GM06990 (cell line): ENCODE measurements at regions not wholly inside any gene's neighbourhood (a gene's known extent, or its start where the extent isn't known, plus 50 kb on each side); places are given as distances from the start of the nearest gene placed in this dataset.

Source experiments
- DNase-seq: peaks from one replicate; pipeline ENCODE4 v3.0.0-alpha.2; 2011; ENCODE audit not compliant: insufficient read length; ENCODE audit errors: extremely low read depth
- H3K27me3 ChIP-seq: replicated peaks from 2 replicates; pipeline ENCODE4 v1.6.0; 2011; ENCODE audit warnings: low read length; ENCODE audit not compliant: control insufficient read depth, insufficient read depth
- H3K36me3 ChIP-seq: 2 replicates; pipeline ENCODE4 v1.5.1; 2011; ENCODE audit warnings: low read length; ENCODE audit not compliant: control insufficient read depth, insufficient read depth
- H3K4me3 ChIP-seq: replicated peaks from 2 replicates; pipeline ENCODE4 v1.5.1; 2011; ENCODE audit warnings: low read depth, mild to moderate bottlenecking, control low read depth, low read length
- TF ChIP-seq, protein P1 (sequence below): IDR thresholded peaks from 2 replicates; pipeline ENCODE4 v1.5.1; 2011; ENCODE audit warnings: low read length, control low read depth, mild to moderate bottlenecking, inconsistent platforms; ENCODE audit not compliant: insufficient read depth, poor library complexity, severe bottlenecking

DNA sequence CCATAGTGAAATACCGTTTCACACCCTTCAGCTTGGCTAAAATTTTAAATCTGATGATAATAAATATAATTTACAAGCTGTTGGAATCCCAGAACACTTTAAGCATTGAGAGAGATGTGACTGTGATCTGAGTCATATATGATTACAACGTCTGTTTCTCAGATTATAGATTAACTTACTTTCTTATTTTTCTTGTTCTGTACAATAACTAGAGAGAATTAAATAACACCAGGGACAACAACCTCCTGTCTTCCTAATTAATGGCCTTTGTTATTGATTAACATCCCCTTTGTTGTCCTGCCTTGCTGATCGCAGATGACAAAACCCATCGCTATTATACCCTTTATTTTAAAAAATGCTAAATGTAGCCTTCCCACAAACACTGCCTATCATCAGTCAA is 87.8 kb upstream of the EZR start:
- H3K27me3 ChIP-seq: no peaks in the 10 kb centered on the region
- DNase-seq: no peak
- H3K36me3 ChIP-seq: no peaks in the 10 kb centered on the region
- TF ChIP-seq, protein P1, sequence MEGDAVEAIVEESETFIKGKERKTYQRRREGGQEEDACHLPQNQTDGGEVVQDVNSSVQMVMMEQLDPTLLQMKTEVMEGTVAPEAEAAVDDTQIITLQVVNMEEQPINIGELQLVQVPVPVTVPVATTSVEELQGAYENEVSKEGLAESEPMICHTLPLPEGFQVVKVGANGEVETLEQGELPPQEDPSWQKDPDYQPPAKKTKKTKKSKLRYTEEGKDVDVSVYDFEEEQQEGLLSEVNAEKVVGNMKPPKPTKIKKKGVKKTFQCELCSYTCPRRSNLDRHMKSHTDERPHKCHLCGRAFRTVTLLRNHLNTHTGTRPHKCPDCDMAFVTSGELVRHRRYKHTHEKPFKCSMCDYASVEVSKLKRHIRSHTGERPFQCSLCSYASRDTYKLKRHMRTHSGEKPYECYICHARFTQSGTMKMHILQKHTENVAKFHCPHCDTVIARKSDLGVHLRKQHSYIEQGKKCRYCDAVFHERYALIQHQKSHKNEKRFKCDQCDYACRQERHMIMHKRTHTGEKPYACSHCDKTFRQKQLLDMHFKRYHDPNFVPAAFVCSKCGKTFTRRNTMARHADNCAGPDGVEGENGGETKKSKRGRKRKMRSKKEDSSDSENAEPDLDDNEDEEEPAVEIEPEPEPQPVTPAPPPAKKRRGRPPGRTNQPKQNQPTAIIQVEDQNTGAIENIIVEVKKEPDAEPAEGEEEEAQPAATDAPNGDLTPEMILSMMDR: no peak
- H3K4me3 ChIP-seq: no peak overlapping the region

DNA sequence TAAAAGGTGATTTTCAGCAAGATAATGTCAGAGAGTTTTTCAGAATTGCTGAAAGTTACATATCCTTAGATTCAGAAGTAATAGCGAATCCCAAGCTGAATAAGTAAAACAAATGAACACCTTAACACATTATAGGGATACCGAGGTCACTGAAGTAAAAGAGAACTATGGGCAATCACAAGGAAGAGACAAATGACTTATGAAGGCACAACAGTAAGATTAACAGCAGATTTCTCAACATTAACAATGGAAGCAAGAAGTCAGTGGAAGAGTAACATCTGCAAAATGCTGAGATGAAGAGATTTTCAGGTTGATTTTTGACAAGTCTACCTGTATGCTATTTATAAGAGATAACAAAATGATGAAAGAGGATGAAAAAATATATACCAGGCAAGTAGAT is 86.1 kb upstream of the EZR start:
- Histone ChIP-seq H3K4me3 (no peak overlapping the region), H3K36me3 (no peaks in the 10 kb centered on the region), H3K27me3 (no peaks in the 10 kb centered on the region)
- no peak for DNase-seq
- TF ChIP-seq, protein P1: no peak

DNA sequence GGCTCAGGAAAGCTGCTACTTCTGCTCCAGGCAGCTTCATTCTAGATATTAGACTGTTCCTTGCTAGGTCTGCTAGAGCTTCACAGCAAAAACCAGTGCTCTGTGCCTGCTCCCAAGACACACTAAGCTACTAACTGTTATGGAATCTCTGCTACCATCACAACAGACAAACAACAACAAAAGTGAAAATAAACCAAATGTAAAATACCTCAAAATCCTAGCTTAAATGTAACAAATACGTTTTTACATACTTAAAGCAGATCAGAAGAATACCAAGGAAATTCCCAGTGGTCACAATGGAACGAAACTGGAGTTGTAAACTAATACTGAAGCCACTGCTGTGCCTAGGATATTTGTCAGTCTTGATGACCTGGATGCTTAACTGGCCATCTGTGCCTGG is 84.6 kb upstream of the EZR start:
- Histone ChIP-seq H3K27me3 (no peaks in the 10 kb centered on the region), H3K4me3 (no peak overlapping the region), H3K36me3 (no peaks in the 10 kb centered on the region)
- DNase-seq: no peak
- TF ChIP-seq, protein P1: no peak

DNA sequence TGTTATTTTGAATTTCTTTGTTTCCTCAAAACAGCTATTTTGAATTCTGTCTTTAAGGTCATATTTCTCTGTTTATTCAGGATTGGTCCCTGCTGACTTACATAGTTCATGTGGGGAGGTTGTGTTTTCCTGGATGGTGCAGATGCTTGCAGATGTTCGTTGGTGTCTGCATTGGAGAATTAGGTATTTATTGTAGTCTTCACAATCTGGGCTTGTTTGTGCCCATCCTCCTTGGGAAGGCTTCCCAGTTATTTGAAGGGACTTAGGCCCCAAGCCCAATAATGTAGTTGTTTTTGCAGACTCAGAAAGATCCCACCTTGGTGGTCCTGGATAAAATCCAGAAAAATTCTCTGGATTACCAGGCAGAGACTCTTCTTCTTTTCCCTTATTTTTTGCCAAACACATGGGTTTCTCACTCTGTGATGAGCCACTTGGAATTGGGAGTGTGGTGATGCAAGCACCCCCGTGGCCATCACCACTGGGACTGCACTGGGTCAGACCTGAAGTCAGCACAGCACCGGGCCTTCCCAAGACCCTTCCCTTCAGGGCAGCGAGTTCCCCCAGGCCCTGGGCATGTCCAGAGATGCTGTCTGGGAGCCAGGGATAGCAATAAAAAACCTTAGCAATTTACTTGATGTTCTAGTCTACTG is 81.6 kb upstream of the EZR start:
- TF ChIP-seq, protein P1: no peak

DNA sequence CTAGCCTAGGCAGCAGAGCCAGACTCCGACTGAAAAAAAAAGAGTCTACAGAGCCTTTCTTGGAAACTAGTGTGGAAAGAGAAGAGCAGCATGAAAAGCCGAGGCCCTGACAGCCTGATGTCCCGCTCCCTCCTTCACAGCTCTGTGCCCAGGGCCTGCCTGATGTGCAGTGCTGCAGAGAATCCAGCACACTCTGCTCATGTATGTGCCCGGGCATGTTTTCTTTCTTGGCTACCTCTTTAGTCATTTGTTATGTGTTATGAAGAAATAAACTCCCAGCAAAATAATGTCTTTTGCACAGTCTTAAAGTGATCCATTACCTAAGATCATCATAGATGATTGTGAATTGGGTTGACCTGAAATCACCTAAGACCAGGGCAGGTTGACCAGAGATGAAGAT is 78.1 kb upstream of the EZR start:
- TF ChIP-seq, protein P1: no peak
- Histone ChIP-seq H3K27me3 (no peaks in the 10 kb centered on the region), H3K36me3 (no peaks in the 10 kb centered on the region), H3K4me3 (no peak overlapping the region)
- DNase-seq: no peak

More for the DNA sequence above, 81.6 kb upstream of the EZR start:
- no peaks in the 10 kb centered on the region for H3K36me3 ChIP-seq
- H3K4me3 ChIP-seq: no peak overlapping the region
- H3K27me3 ChIP-seq: no peaks in the 10 kb centered on the region
- DNase-seq: no peak

DNA sequence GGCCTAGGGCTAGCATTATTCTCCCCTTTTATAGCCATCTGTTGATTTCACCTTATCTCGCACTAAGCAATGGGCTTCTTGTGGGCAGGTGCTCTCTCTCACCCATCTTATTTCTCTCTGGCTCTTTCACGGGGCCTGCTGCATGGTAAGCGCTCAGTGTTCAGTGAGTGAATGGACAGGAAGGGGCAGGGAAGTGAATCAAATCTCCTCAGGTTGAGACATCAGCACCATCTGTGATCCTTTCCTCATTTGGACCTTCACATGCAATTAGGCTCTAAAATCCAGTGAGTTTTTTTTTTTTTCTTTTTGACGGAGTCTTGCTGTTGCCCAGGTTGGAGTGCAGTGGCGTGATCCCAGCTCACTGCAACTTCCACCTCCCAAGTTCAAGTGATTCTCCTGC is 76.5 kb upstream of the EZR start:
- no peaks in the 10 kb centered on the region for H3K27me3 ChIP-seq
- TF ChIP-seq, protein P1: no peak
- no peak overlapping the region for H3K4me3 ChIP-seq
- H3K36me3 ChIP-seq: no peaks in the 10 kb centered on the region
- DNase-seq: no peak
